Prostate gland (tissue), 2 donors: ENCODE measurements at regions not wholly inside any gene's neighbourhood (a gene's known extent, or its start where the extent isn't known, plus 50 kb on each side); places are given as distances from the start of the nearest gene placed in this dataset.

Source experiments
- DNase-seq: peaks from one replicate; pipeline ENCODE4 v3.0.0-alpha.2; 2019; ENCODE audit warnings: low spot score
- H3K27ac ChIP-seq, 2 donors: fragments of 200-600 bp; sonication (generic); 2 replicates each; pipeline ENCODE4 v1.5.1; 2017 to 2019
- H3K27me3 ChIP-seq: fragments of 200-600 bp; sonication (generic); replicated peaks from 2 replicates; pipeline ENCODE4 v1.5.1; 2019; ENCODE audit not compliant: insufficient read depth
- H3K36me3 ChIP-seq, 2 donors: fragments of 200-600 bp; sonication (generic); 1 replicate in 1 of 2; 2 replicates in 1 of 2; pipeline versions ENCODE4 v1.5.1 to v1.8.1; 2017 to 2019
- H3K4me1 ChIP-seq: fragments of 200-600 bp; sonication (generic); replicated peaks from 2 replicates; pipeline ENCODE4 v1.5.1; 2019
- H3K4me3 ChIP-seq, 2 donors: fragments of 200-600 bp; sonication (generic); 2 replicates each; pipeline ENCODE4 v1.5.1; 2017 to 2019
- H3K9me3 ChIP-seq: fragments of 200-600 bp; sonication (generic); 2 replicates; pipeline ENCODE4 v1.5.1; 2017
- POLR2A ChIP-seq: fragments of 450-650 bp; IDR thresholded peaks from one replicate; pipeline ENCODE4 v1.6.1; 2016; ENCODE audit warnings: antibody characterized with exemption, mild to moderate bottlenecking
- POLR2AphosphoS5 ChIP-seq: sonication (generic); formaldehyde crosslinking; IDR thresholded peaks from one replicate; pipeline ENCODE4 v1.6.1; 2017; ENCODE audit warnings: antibody characterized with exemption
- WGBS: methylation state at CpG from one replicate; pipeline ENCODE4 v1.1.5; 2018; 5-methylcytosine and 5-hydroxymethylcytosine counted together
- intact Hi-C: fragments of 100-400 bp; cut with DNase I; formaldehyde crosslinking; loops from one replicate; pipeline ENCODE4 v1.14.2; 2022
- TF ChIP-seq, protein P1 (sequence below), 4 experiments: fragments of 200-600 bp in 2 of 4; fragments of 450-650 bp in 2 of 4; sonication (generic) in 2 of 4; IDR thresholded peaks; 1 replicate in 3 of 4; 2 replicates in 1 of 4; pipeline ENCODE4 v1.5.1; 2016 to 2019; ENCODE audit warnings: antibody characterized with exemption in 4 of 4, mild to moderate bottlenecking in 2 of 4, moderate library complexity in 2 of 4

- intact Hi-C loops: no loop called here
- Histone ChIP-seq H3K27me3 (no peaks in the 10 kb centered on the region), H3K4me3 (no peak overlapping the region), H3K4me1 (no peaks in the 10 kb centered on the region), H3K36me3 (no peaks in the 10 kb centered on the region), H3K9me3 (no peaks in the 10 kb centered on the region), H3K27ac (no peak overlapping the region)
- 96% methylated on average over 3 of the region's 3 CpGs for WGBS
- TF ChIP-seq, protein P1, sequence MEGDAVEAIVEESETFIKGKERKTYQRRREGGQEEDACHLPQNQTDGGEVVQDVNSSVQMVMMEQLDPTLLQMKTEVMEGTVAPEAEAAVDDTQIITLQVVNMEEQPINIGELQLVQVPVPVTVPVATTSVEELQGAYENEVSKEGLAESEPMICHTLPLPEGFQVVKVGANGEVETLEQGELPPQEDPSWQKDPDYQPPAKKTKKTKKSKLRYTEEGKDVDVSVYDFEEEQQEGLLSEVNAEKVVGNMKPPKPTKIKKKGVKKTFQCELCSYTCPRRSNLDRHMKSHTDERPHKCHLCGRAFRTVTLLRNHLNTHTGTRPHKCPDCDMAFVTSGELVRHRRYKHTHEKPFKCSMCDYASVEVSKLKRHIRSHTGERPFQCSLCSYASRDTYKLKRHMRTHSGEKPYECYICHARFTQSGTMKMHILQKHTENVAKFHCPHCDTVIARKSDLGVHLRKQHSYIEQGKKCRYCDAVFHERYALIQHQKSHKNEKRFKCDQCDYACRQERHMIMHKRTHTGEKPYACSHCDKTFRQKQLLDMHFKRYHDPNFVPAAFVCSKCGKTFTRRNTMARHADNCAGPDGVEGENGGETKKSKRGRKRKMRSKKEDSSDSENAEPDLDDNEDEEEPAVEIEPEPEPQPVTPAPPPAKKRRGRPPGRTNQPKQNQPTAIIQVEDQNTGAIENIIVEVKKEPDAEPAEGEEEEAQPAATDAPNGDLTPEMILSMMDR (IDR thresholded peaks at IDR 0.05): no peak
- no peak for TF ChIP-seq POLR2A
- TF ChIP-seq POLR2AphosphoS5: no peak
- DNase-seq: no peak
Observed at GRCh38 chr2:175540421-175540820, 358.9 kb upstream of the ATP5MC3 start.

DNA sequence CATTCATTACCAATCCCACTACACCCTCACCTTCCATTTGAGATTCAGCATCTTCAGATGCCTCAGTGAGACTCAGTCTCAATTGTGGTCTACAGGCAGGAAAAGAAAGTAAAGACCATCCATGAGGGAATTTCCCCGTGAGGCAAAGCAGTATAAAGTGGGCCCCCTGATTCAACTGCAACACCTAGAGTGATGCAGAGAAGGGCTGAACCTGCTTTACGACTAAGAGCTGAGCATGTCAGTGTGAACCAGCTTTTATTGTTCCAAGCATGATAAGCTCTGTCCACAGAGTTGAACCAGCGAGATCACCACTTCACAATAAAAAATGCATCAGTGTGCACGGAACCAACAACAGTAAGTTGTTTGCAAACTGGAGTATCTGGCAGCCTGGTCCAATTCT, 357.6 kb upstream of the ATP5MC3 start:
- no peak for DNase-seq

DNA sequence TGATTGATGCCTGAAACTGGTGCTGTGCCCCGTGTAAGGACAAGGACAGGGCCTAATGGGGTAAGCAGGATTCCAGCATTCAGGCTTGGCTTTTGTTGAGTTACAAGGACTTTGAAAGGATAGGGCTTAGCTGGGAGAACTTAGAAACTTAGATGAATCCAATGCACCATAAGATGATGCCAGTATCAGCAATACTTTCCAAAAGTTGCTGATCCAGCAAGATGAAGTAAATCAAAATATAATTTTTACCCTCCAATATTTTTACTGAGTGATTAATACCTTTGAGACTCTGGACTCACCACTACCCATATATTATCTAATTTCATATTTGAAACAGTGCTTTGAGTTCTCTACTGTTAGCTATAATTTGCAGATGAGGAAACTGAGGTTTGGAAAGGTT, 354.5 kb upstream of the ATP5MC3 start:
- H3K4me1 ChIP-seq: no peaks in the 10 kb centered on the region
- no peak overlapping the region for H3K4me3 ChIP-seq
- no peaks in the 10 kb centered on the region for H3K9me3 ChIP-seq
- intact Hi-C loops: no loop called here
- 75% methylated on average over 1 of the region's 1 CpG for WGBS
- no peak for DNase-seq
- no peaks in the 10 kb centered on the region for H3K27me3 ChIP-seq
- H3K27ac ChIP-seq: no peak overlapping the region
- no peaks in the 10 kb centered on the region for H3K36me3 ChIP-seq
- TF ChIP-seq, protein P1 (IDR thresholded peaks at IDR 0.05): no peak
- no peak for TF ChIP-seq POLR2A
- TF ChIP-seq POLR2AphosphoS5: no peak

More for the DNA sequence above, 357.6 kb upstream of the ATP5MC3 start:
- Histone ChIP-seq H3K27me3 (no peaks in the 10 kb centered on the region), H3K27ac (no peak overlapping the region), H3K4me1 (no peaks in the 10 kb centered on the region), H3K9me3 (no peaks in the 10 kb centered on the region), H3K4me3 (no peak overlapping the region), H3K36me3 (no peaks in the 10 kb centered on the region)
- WGBS: 70% methylated on average over 4 of the region's 4 CpGs
- intact Hi-C loops: no loop called here
- no peak for TF ChIP-seq POLR2AphosphoS5
- TF ChIP-seq, protein P1 (IDR thresholded peaks at IDR 0.05): no peak
- no peak for TF ChIP-seq POLR2A

- WGBS: 87% methylated on average over 4 of the region's 4 CpGs
Observed at GRCh38 chr2:175535631-175536030, 354.1 kb upstream of the ATP5MC3 start.

DNA sequence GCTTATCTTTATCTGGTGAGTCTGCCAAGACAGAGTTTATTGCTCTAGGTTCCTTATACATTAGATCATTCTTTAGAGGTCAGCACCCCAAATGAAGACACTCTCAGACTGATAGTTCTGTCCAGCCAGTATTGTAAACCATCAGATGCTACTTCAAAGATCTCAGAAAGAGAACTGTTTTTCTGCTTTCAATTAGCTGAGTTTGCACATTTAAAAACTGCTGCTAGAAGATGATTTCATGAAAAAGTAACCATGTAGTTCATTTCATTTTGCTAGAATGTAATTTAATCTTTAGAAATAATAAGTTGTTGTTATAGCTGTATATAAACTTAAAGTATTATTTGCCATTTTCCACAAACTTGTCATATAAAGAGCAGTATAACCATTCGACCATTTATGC, 344.5 kb upstream of the ATP5MC3 start:
- no peak for DNase-seq
- no peaks in the 10 kb centered on the region for H3K4me1 ChIP-seq
- no peaks in the 10 kb centered on the region for H3K36me3 ChIP-seq
- no peaks in the 10 kb centered on the region for H3K27me3 ChIP-seq
- intact Hi-C loops: no loop called here
- WGBS: 36% methylated on average over 1 of the region's 1 CpG
- H3K27ac ChIP-seq: no peak overlapping the region
- TF ChIP-seq POLR2A (no peak), POLR2AphosphoS5 (no peak)
- TF ChIP-seq, protein P1 (IDR thresholded peaks at IDR 0.05): no peak
- H3K4me3 ChIP-seq: no peak overlapping the region
- H3K9me3 ChIP-seq: no peaks in the 10 kb centered on the region

More at GRCh38 chr2:175535631-175536030, 354.1 kb upstream of the ATP5MC3 start:
- intact Hi-C loops: no loop called here
- Histone ChIP-seq H3K36me3 (no peaks in the 10 kb centered on the region), H3K4me1 (no peaks in the 10 kb centered on the region), H3K27ac (no peak overlapping the region), H3K9me3 (no peaks in the 10 kb centered on the region), H3K4me3 (no peak overlapping the region), H3K27me3 (no peaks in the 10 kb centered on the region)
- TF ChIP-seq, protein P1 (IDR thresholded peaks at IDR 0.05): no peak
- no peak for TF ChIP-seq POLR2A
- TF ChIP-seq POLR2AphosphoS5: no peak
- no peak for DNase-seq
